Neuronal stem cell (in vitro differentiated cells): ENCODE measurements at regions not wholly inside any gene's neighbourhood (a gene's known extent, or its start where the extent isn't known, plus 50 kb on each side); places are given as distances from the start of the nearest gene placed in this dataset.

ENCODE experiments used
- DNase-seq: peaks from one replicate; pipeline ENCODE4 v3.0.0-alpha.2; 2013; ENCODE audit warnings: low spot score
- H2AFZ ChIP-seq: one replicate; pipeline ENCODE4 v1.6.1; 2013; ENCODE audit warnings: mild to moderate bottlenecking, low read length, inconsistent platforms
- H2AK5ac ChIP-seq: 2 replicates; pipeline ENCODE4 v1.6.1; 2013; ENCODE audit warnings: low read depth, mild to moderate bottlenecking, inconsistent platforms, low read length, moderate library complexity, mixed read lengths
- H2BK120ac ChIP-seq: 2 replicates; pipeline ENCODE4 v1.6.1; 2013; ENCODE audit warnings: low read depth, mild to moderate bottlenecking, inconsistent platforms, low read length, moderate library complexity, mixed read lengths
- H2BK12ac ChIP-seq: one replicate; pipeline ENCODE4 v1.6.1; 2013; ENCODE audit warnings: low read length, inconsistent platforms
- H2BK15ac ChIP-seq: 2 replicates; pipeline ENCODE4 v1.6.1; 2013; ENCODE audit warnings: mild to moderate bottlenecking, low read length, inconsistent platforms, mixed read lengths
- H2BK5ac ChIP-seq: one replicate; pipeline ENCODE4 v1.6.1; 2013; ENCODE audit warnings: inconsistent platforms, mild to moderate bottlenecking, low read length, moderate library complexity
- H3K14ac ChIP-seq: one replicate; pipeline ENCODE4 v1.6.1; 2013; ENCODE audit warnings: low read length, inconsistent platforms
- H3K18ac ChIP-seq: 2 replicates; pipeline ENCODE4 v1.6.1; 2013; ENCODE audit warnings: low read length, inconsistent platforms
- H3K23ac ChIP-seq: 2 replicates; pipeline ENCODE4 v1.6.1; 2013; ENCODE audit warnings: low read depth, mild to moderate bottlenecking, mixed read lengths, low read length, inconsistent platforms; ENCODE audit not compliant: poor library complexity
- H3K27ac ChIP-seq: replicated peaks from 3 replicates; pipeline ENCODE4 v1.5.1; 2013; ENCODE audit warnings: low read length, inconsistent platforms
- H3K27me3 ChIP-seq, 3 experiments: 2 replicates each; pipeline ENCODE4 v1.6.1; 2013; ENCODE audit warnings: low read length in 3 of 3, mild to moderate bottlenecking in 2 of 3, inconsistent platforms in 1 of 3, low read depth in 1 of 3, mixed read lengths in 1 of 3, moderate library complexity in 1 of 3; ENCODE audit not compliant: control insufficient read depth in 3 of 3, insufficient read depth in 3 of 3
- H3K36me3 ChIP-seq, 2 donors: replicated peaks in 1 of 2; 2 replicates each; pipeline ENCODE4 v1.6.1; 2013; ENCODE audit warnings: low read length in 2 of 2; ENCODE audit not compliant: control insufficient read depth in 2 of 2, insufficient read depth in 2 of 2
- H3K4ac ChIP-seq: 2 replicates; pipeline ENCODE4 v1.6.1; 2013; ENCODE audit warnings: inconsistent platforms, mild to moderate bottlenecking, low read length, moderate library complexity
- H3K4me1 ChIP-seq, 2 donors: 1 replicate in 1 of 2; 2 replicates in 1 of 2; pipeline ENCODE4 v1.6.1; 2013; ENCODE audit warnings: low read length in 2 of 2, low read depth in 1 of 2; ENCODE audit not compliant: control insufficient read depth in 2 of 2, insufficient read depth in 1 of 2
- H3K4me2 ChIP-seq: one replicate; pipeline ENCODE4 v1.6.1; 2013; ENCODE audit warnings: mild to moderate bottlenecking, low read length, inconsistent platforms; ENCODE audit not compliant: insufficient read depth, poor library complexity, severe bottlenecking
- H3K4me3 ChIP-seq, 2 donors: 2 replicates each; pipeline ENCODE4 v1.5.1; 2013; ENCODE audit warnings: low read length in 2 of 2, mild to moderate bottlenecking in 2 of 2, inconsistent platforms in 1 of 2, moderate library complexity in 1 of 2
- H3K79me1 ChIP-seq: one replicate; pipeline ENCODE4 v1.6.1; 2013; ENCODE audit warnings: low read depth, mild to moderate bottlenecking, inconsistent platforms, low read length, moderate library complexity
- H3K9ac ChIP-seq: one replicate; pipeline ENCODE4 v1.6.1; 2013; ENCODE audit warnings: mild to moderate bottlenecking, low read depth, low read length, inconsistent platforms; ENCODE audit not compliant: poor library complexity
- H3K9me3 ChIP-seq, 2 donors: replicated peaks in 1 of 2; 2 replicates each; pipeline versions ENCODE3 to v1.6.1; 2013; ENCODE audit warnings: low read length in 2 of 2, mild to moderate bottlenecking in 2 of 2, inconsistent platforms in 1 of 2, low read depth in 1 of 2, mixed read lengths in 1 of 2, moderate library complexity in 1 of 2; ENCODE audit not compliant: control insufficient read depth in 2 of 2, insufficient read depth in 1 of 2
- H4K8ac ChIP-seq: one replicate; pipeline ENCODE4 v1.6.1; 2013; ENCODE audit warnings: low read depth, mild to moderate bottlenecking, inconsistent platforms, low read length, moderate library complexity
- H4K91ac ChIP-seq: one replicate; pipeline ENCODE4 v1.6.1; 2013; ENCODE audit warnings: low read length, low read depth, mild to moderate bottlenecking, inconsistent platforms; ENCODE audit not compliant: poor library complexity
- WGBS, 2 donors: extraction: QIAGEN DNeasy Blood & Tissue Kit; methylation state at CpG; one replicate each; pipeline ENCODE4 v1.1.7; 2013; ENCODE audit warnings: missing lambda C conversion rate in 2 of 2, mixed read lengths in 1 of 2; ENCODE audit not compliant: insufficient read length in 2 of 2, insufficient replicate concordance in 1 of 2; ENCODE audit errors: extremely low coverage in 2 of 2; 5-methylcytosine and 5-hydroxymethylcytosine counted together

DNA sequence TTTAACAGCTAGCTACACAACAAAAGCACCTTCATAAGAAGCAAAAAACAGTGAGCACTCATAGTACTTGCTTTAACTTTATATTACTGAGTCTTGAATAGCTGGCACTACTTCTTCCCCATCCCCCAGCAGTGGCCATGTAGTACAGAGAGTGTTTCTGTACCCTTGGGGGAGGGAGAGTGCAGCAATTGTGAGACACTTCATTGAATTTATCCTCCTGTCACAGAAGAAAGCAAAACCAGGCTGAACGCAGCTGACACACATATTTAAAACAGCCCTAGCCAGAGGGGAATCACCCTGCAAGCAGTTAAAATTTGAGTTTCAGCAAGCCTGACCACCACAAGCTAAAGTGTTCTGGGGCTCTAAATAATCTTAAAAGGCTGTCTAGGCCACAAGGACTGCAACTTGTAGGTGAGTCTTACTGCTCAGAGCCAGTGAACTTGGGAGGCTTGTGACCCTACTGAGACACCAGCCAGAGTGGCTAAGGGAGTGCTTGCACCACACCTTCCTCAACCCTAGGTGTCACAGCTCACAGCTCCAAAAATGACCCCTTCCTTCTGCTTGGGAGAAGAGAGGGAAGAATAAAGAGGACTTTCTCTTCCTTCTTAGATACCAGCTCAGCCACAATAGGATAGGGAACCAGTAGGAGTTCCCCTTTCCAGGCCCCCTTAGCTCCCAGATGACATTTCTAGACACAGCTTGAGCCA is 97.7 kb upstream of the MEOX2 start:
- H3K9me3 ChIP-seq, result no peaks in the 10 kb centered on the region
- no peak overlapping the region for H2AK5ac ChIP-seq
- no peak overlapping the region for H3K14ac ChIP-seq
- H3K36me3 ChIP-seq, result no peaks in the 10 kb centered on the region
- H3K4ac ChIP-seq, result no peak overlapping the region
- H2BK5ac ChIP-seq, result no peak overlapping the region
- no peak overlapping the region for H3K4me3 ChIP-seq
- peaks cover 1% of the 10 kb centered on the region for H3K79me1 ChIP-seq
- peak overlapping the region; percentile 19 for H3K18ac ChIP-seq
- no peak overlapping the region for H4K8ac ChIP-seq
- peak overlapping the region; percentile 41 for H2AFZ ChIP-seq
- H3K4me2 ChIP-seq, result no peak overlapping the region
- no peak overlapping the region for H2BK120ac ChIP-seq
- no peak overlapping the region for H2BK12ac ChIP-seq
- no peak overlapping the region for H4K91ac ChIP-seq
- H3K4me1 ChIP-seq, result peaks cover 2 to 6% of the 10 kb centered on the region in 2 donors
- H3K9ac ChIP-seq, result no peak overlapping the region
- WGBS, 2 donors, result no CpG with 5 or more reads among the region's 1 CpG
- DNase-seq, result no peak
- H3K23ac ChIP-seq, result no peak overlapping the region
- H3K27me3 ChIP-seq, result no peaks in the 10 kb centered on the region
- H2BK15ac ChIP-seq, result no peak overlapping the region
- no peak overlapping the region for H3K27ac ChIP-seq

DNA sequence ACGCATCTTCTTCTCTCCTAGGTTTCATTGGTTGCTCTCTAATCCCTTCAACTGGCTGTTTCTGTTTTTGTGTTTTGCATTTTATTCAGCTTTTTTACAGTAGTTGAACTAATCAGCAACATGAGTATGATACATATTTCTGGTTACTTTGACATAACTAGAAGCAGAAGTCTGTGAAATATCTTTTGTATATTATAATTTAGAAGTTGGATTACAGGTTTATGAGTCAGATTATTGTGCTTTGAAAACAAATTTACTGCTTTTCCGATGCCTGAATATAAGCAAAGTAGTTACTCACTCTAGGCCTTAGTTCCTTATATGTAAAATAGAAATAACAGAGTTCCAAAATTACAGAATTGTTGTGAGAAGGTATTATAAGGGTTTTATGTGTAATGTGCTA is 96.2 kb upstream of the MEOX2 start:
- H2AFZ ChIP-seq, result no peak overlapping the region
- H4K91ac ChIP-seq, result no peak overlapping the region
- no peak overlapping the region for H4K8ac ChIP-seq
- no peaks in the 10 kb centered on the region for H3K27me3 ChIP-seq
- no peak overlapping the region for H3K18ac ChIP-seq
- H2BK120ac ChIP-seq, result no peak overlapping the region
- H3K79me1 ChIP-seq, result peaks cover 1% of the 10 kb centered on the region
- H2BK12ac ChIP-seq, result no peak overlapping the region
- no peaks in the 10 kb centered on the region for H3K36me3 ChIP-seq
- peaks cover 4 to 14% of the 10 kb centered on the region in 2 donors for H3K4me1 ChIP-seq
- no peak overlapping the region for H2BK5ac ChIP-seq
- no peak overlapping the region for H3K14ac ChIP-seq
- no peak overlapping the region for H3K9ac ChIP-seq
- H3K4me3 ChIP-seq, result no peak overlapping the region
- no CpG with 5 or more reads among the region's 2 CpGs for WGBS, 2 donors
- no peak overlapping the region for H3K4ac ChIP-seq
- no peaks in the 10 kb centered on the region for H3K9me3 ChIP-seq
- H3K27ac ChIP-seq, result no peak overlapping the region
- H3K4me2 ChIP-seq, result no peak overlapping the region
- H2BK15ac ChIP-seq, result no peak overlapping the region
- H2AK5ac ChIP-seq, result no peak overlapping the region
- no peak for DNase-seq
- H3K23ac ChIP-seq, result no peak overlapping the region

DNA sequence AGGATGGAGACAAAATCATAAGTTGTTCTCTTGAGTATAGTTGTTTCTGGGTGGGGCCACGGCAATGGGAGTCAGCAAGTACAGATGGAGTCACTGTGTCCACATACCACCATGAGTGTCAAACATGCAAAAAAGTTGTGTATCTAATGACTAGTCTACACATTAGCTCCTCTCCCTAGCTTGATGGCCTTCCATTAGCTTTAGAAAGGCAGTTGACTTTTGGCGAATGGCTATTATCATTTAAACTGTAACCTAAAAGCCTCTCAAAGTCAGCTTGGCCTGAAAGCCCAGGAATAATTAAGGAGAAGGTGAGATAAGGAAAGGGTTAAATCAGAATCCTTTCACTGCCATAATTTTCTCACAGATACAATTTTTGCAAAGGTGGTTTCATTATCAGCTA is 95.5 kb upstream of the MEOX2 start:
- Histone ChIP-seq H3K36me3 (no peaks in the 10 kb centered on the region), H4K8ac (no peak overlapping the region), H2BK15ac (no peak overlapping the region), H3K4ac (no peak overlapping the region), H3K9me3 (no peaks in the 10 kb centered on the region), H2AFZ (no peak overlapping the region), H3K4me1 (peaks cover 7 to 18% of the 10 kb centered on the region in 2 donors), H3K18ac (no peak overlapping the region), H3K23ac (no peak overlapping the region), H4K91ac (no peak overlapping the region), H3K27me3 (no peaks in the 10 kb centered on the region), H2BK5ac (no peak overlapping the region), H3K79me1 (peaks cover 1% of the 10 kb centered on the region), H2AK5ac (no peak overlapping the region), H2BK12ac (no peak overlapping the region), H2BK120ac (no peak overlapping the region), H3K4me3 (no peak overlapping the region), H3K14ac (no peak overlapping the region), H3K9ac (no peak overlapping the region), H3K4me2 (no peak overlapping the region), H3K27ac (no peak overlapping the region)
- DNase-seq, result no peak
- WGBS, 2 donors, result no CpG with 5 or more reads among the region's 2 CpGs

DNA sequence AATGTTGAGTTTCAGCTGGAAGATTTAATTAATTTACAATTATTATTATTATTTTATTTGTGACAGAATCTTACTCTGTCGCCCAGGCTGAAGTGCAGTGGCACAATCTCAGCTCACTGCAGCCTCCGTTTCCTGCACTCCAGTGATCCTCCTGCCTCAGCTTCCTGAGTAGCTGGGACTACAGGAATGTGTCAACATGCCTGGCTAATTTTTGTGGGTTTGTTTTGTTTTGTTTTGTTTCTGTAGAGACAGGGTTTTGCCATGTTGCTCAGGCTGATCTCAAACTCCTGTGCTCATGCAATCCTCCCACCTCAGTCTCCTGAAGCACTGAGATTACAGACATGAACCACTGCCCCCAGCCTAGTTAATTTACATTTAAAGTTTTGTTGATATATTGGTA is 93.8 kb upstream of the MEOX2 start:
- H2BK120ac ChIP-seq, result no peak overlapping the region
- no peak overlapping the region for H3K23ac ChIP-seq
- H2AFZ ChIP-seq, result no peak overlapping the region
- H4K8ac ChIP-seq, result no peak overlapping the region
- no peaks in the 10 kb centered on the region for H3K36me3 ChIP-seq
- no peak overlapping the region for H3K14ac ChIP-seq
- H3K9ac ChIP-seq, result no peak overlapping the region
- H3K79me1 ChIP-seq, result peaks cover 1% of the 10 kb centered on the region
- whole genome bisulfite sequencing, 2 donors, result no CpG with 5 or more reads among the region's 2 CpGs
- H3K27me3 ChIP-seq, result no peaks in the 10 kb centered on the region
- no peaks in the 10 kb centered on the region for H3K9me3 ChIP-seq
- H2BK5ac ChIP-seq, result no peak overlapping the region
- H2BK12ac ChIP-seq, result no peak overlapping the region
- no peak overlapping the region for H4K91ac ChIP-seq
- H3K4me2 ChIP-seq, result no peak overlapping the region
- H3K4ac ChIP-seq, result no peak overlapping the region
- no peak overlapping the region for H2BK15ac ChIP-seq
- no peak overlapping the region for H3K4me3 ChIP-seq
- peaks cover 7 to 18% of the 10 kb centered on the region in 2 donors for H3K4me1 ChIP-seq
- no peak overlapping the region for H2AK5ac ChIP-seq
- DNase-seq, result no peak
- H3K27ac ChIP-seq, result no peak overlapping the region
- no peak overlapping the region for H3K18ac ChIP-seq
